Stimulated activated CD4-positive, alpha-beta T cell treated with anti-CD3 and anti-CD28 coated beads, Interleukin-1b, Interleukin-23, amount 100 ng/mL, for 24 hours (primary cell): ENCODE measurements at regions not wholly inside any gene's neighbourhood (a gene's known extent, or its start where the extent isn't known, plus 50 kb on each side); places are given as distances from the start of the nearest gene placed in this dataset.
"Not testable (repeated sequence)": the region's sequence is repeated elsewhere in the genome, so short reads cannot be mapped to it uniquely, and the experiment has no call there.

ENCODE experiments used
- DNase-seq, 4 experiments: peaks; one replicate each; pipeline ENCODE4 v3.0.0-alpha.2; 2020; ENCODE audit warnings: low read depth in 4 of 4, low spot score in 1 of 4

DNA sequence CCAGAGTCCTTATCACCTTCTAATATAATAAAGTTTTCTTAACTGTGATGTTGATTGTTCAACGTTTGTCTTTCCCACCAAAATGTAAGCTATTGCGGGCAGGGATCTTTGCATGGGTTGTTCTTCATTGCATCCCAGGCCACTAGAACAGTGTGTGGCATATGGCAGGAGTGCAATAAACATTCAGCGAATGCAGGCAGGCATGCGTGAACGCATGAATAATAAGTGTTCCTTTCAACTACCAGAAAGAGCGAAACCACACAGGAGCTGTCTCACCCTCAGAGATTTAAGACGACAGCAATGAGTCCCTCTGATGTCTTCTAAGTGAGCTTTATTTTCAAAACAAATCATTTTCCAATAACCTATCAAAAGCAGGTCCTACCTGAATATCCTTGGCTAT lies 2693.1 kb upstream of the TPTE start:
- DNase-seq = not testable (repeated sequence)

DNA sequence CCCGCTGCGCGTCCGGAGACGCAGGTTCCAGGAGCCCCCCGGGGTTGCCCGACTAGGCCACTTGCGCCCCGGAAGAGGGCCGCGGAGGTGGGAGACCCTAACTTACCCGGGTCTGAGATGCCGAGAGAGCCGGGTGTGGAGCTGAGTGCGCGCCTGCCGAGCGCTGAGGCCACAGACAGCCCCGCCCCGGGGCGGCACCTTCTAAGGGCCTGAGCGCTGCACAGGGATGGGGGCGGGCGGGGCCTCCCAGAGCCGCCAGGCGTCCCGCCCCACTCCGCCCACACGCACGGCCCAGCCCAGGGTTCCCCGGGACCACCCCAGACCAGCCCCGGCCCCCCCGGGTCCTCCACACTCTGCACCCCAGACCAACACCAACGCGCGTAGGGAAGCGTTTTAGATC lies 2692.0 kb upstream of the TPTE start:
- DNase-seq = not testable (repeated sequence)

DNA sequence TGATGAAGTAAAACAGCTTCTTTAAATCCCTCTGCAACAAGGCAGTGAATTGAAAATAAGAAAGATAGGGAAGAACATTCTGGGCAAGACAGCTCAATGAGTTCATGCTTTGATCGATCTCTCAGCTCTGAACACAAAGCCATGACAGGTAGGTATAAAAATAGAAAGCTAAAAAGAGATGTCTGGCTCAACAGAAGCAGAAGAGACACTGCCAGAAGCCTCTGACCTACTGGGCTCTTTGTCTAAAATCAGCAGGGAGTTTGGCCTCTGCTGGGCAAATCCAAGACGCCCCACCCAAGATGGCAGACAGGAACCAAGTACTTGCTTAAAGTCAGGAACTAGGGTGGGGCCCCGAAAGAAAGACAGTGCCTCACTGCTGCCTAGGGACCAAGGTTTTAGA lies 2684.1 kb upstream of the TPTE start:
- not testable (repeated sequence) for DNase-seq

DNA sequence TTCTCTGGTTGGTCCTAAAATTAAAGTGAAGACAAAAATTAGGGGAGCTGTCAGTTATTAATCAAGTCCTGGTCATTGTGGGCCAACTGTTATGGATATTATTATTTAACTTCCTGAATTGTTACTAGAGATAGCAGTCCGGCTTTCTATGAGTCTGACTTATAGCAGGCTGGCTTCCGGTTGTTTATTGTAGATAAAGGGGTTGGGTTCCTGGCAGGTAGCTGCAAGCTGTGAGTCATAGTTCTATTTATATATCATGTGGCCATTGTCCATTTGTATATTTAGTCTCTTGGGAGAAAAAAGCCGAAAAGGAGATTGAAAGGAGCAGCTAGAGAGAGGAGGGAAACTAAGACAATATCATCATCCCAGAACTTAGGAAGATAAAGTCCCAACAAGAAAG lies 2668.0 kb upstream of the TPTE start:
- DNase-seq = not testable (repeated sequence)

DNA sequence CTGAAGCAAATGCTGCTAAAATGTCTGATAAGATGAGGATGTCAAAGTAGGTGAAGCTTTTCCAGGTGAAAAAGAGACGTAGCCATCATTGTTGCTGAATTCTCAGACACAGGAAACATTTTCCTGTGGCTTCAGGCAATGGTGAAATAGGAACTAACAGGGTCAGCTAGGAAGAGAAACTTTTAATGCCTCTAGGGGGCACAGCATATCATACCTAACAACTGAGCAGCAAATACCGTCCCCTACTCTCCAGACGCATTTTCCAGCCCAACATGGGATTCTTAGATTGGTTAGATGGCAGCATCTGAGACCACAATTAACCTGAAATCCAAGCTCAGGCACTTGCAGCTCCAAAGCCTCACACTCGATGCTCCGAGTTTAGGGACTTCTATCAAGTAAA lies 2667.5 kb upstream of the TPTE start:
- not testable (repeated sequence) for DNase-seq
